Mammary epithelial cell (primary cell): ENCODE measurements at regions not wholly inside any gene's neighbourhood (a gene's known extent, or its start where the extent isn't known, plus 50 kb on each side); places are given as distances from the start of the nearest gene placed in this dataset.

Source experiments
- EZH2 ChIP-seq: IDR thresholded peaks from 2 replicates; pipeline ENCODE4 v1.6.1; 2012; ENCODE audit warnings: low read length, inconsistent platforms, borderline replicate concordance
- TF ChIP-seq, protein P1 (sequence below), 2 donors: IDR thresholded peaks in 1 of 2; conservative IDR thresholded peaks in 1 of 2; 2 replicates each; pipeline ENCODE4 v1.5.1; 2011 to 2012; ENCODE audit warnings: inconsistent platforms in 2 of 2, low read length in 2 of 2, mild to moderate bottlenecking in 2 of 2, control low read depth in 1 of 2, low read depth in 1 of 2; ENCODE audit not compliant: insufficient read depth in 1 of 2; ENCODE audit errors: extremely low read depth in 1 of 2

DNA sequence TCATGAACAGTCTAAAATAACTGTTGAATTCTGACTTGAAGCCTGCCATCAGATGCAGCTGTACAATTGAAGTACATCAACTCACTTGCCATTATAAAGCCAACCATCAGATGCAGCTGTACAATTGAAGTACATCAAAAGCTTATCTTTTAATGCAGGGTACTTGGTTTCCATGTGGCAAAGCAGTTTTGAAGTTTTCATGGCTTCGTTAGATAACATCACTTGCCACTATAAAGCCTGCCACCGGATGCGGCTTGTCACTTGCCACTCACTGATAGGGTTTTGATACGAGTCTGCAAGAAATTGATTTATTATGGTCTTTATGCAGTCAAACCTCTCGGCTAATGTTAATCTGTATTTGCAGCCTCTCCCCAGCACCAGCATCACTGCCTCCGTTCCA, 1605.8 kb downstream of the SUCLG1 start:
- TF ChIP-seq, protein P1, sequence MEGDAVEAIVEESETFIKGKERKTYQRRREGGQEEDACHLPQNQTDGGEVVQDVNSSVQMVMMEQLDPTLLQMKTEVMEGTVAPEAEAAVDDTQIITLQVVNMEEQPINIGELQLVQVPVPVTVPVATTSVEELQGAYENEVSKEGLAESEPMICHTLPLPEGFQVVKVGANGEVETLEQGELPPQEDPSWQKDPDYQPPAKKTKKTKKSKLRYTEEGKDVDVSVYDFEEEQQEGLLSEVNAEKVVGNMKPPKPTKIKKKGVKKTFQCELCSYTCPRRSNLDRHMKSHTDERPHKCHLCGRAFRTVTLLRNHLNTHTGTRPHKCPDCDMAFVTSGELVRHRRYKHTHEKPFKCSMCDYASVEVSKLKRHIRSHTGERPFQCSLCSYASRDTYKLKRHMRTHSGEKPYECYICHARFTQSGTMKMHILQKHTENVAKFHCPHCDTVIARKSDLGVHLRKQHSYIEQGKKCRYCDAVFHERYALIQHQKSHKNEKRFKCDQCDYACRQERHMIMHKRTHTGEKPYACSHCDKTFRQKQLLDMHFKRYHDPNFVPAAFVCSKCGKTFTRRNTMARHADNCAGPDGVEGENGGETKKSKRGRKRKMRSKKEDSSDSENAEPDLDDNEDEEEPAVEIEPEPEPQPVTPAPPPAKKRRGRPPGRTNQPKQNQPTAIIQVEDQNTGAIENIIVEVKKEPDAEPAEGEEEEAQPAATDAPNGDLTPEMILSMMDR (conservative IDR thresholded peaks at IDR 0.05 in 1 of 2, IDR thresholded peaks at IDR 0.05 in 1 of 2; ENCODE audit: extremely low read depth in 1 of 2, insufficient read depth in 1 of 2, low read depth in 1 of 2, low read length in 2 of 2) = no peak
- TF ChIP-seq EZH2 = no peak
